Stimulated activated CD8-positive, alpha-beta memory T cell treated with anti-CD3 and anti-CD28 coated beads, Interleukin-7, amount 100 ng/mL, for 48 hours (primary cell): ENCODE measurements at regions not wholly inside any gene's neighbourhood (a gene's known extent, or its start where the extent isn't known, plus 50 kb on each side); places are given as distances from the start of the nearest gene placed in this dataset.

Experiments used
- DNase-seq, 2 donors: peaks; one replicate each; pipeline ENCODE4 v3.0.0-alpha.2; 2020; ENCODE audit warnings: low read depth in 1 of 2; ENCODE audit errors: extremely low read depth in 1 of 2

- DNase-seq: no peak
Measured at GRCh38 chr18:46402396-46402795, 254.6 kb downstream of the LOXHD1 start.

- no peak for DNase-seq
Measured at GRCh38 chr18:46402945-46403344, 254.1 kb downstream of the LOXHD1 start.

GRCh38 chr18:46405832-46406538 is 251.0 kb downstream of the LOXHD1 start:
- no peak for DNase-seq

- no peak for DNase-seq
Measured at GRCh38 chr18:46406539-46406932, 250.5 kb downstream of the LOXHD1 start.

GRCh38 chr18:46407486-46408166 is 249.4 kb downstream of the LOXHD1 start:
- DNase-seq: no peak

GRCh38 chr18:46408334-46408987 is 248.6 kb downstream of the LOXHD1 start:
- no peak for DNase-seq

- DNase-seq: no peak
Measured at GRCh38 chr18:46411191-46411828, 245.7 kb downstream of the LOXHD1 start.

GRCh38 chr18:46411867-46412690 is 244.9 kb downstream of the LOXHD1 start:
- no peak for DNase-seq

GRCh38 chr18:46412916-46413315 is 244.1 kb downstream of the LOXHD1 start:
- no peak for DNase-seq

GRCh38 chr18:46413684-46414083 is 243.3 kb downstream of the LOXHD1 start:
- DNase-seq: no peak

GRCh38 chr18:46414863-46415262 is 242.2 kb downstream of the LOXHD1 start:
- no peak for DNase-seq

GRCh38 chr18:46415532-46416252 is 241.3 kb downstream of the LOXHD1 start:
- no peak for DNase-seq

- no peak for DNase-seq
Measured at GRCh38 chr18:46416706-46417638, 240.0 kb downstream of the LOXHD1 start.

- no peak for DNase-seq
Measured at GRCh38 chr18:46418663-46419260, 238.3 kb downstream of the LOXHD1 start.

- no peak for DNase-seq
Measured at GRCh38 chr18:46419391-46420141, 237.5 kb downstream of the LOXHD1 start.

- DNase-seq: no peak
Measured at GRCh38 chr18:46421973-46422551, 235.0 kb downstream of the LOXHD1 start.

- DNase-seq: no peak
Measured at GRCh38 chr18:46422552-46423055, 234.4 kb downstream of the LOXHD1 start.
